OCI-LY7 (cell line): ENCODE measurements at regions not wholly inside any gene's neighbourhood (a gene's known extent, or its start where the extent isn't known, plus 50 kb on each side); places are given as distances from the start of the nearest gene placed in this dataset.

Experiments
- BruUV-seq: library from RNA; stranded (reverse); fragments of 400-500 nt; replicated peaks from 2 replicates; lab custom pipeline; 2021; lab: Mats Ljungman, UMichigan
- CTCF ChIA-PET: fragments of 300-600 bp; sonication (Branson Sonifier 250); formaldehyde crosslinking; loops from one replicate; lab custom pipeline; 2022; ENCODE audit warnings: antibody characterized with exemption; ENCODE audit not compliant: unreplicated experiment; lab: Charles Lee
- POLR2A ChIA-PET: fragments of 300-600 bp; sonication (Branson Sonifier 250); formaldehyde crosslinking; loops from one replicate; lab custom pipeline; 2022; ENCODE audit warnings: antibody characterized with exemption; lab: Charles Lee
- DNase-seq: peaks from one replicate; pipeline ENCODE4 v3.0.0-alpha.2; 2015; ENCODE audit warnings: low spot score
- H2AFZ ChIP-seq: fragments of 200-600 bp; sonication (generic), shearing (Covaris generic); 2 replicates; pipeline ENCODE4 v1.6.1; 2014; ENCODE audit warnings: mild to moderate bottlenecking, antibody characterized with exemption, low read length, moderate library complexity
- H3K27ac ChIP-seq: fragments of 200-600 bp; sonication (generic); 2 replicates; pipeline ENCODE4 v1.5.1; 2014; ENCODE audit warnings: mixed run types, low read depth, mild to moderate bottlenecking, moderate library complexity, low read length, inconsistent platforms; ENCODE audit not compliant: poor library complexity, severe bottlenecking
- H3K36me3 ChIP-seq: fragments of 200-600 bp; sonication (generic); 2 replicates; pipeline ENCODE4 v1.6.1; 2014; ENCODE audit warnings: mild to moderate bottlenecking, antibody characterized with exemption, low read length, moderate library complexity, mixed read lengths; ENCODE audit not compliant: insufficient read depth
- H3K4me1 ChIP-seq: fragments of 200-600 bp; sonication (generic); 2 replicates; pipeline ENCODE4 v1.5.1; 2014; ENCODE audit warnings: mild to moderate bottlenecking, low read length; ENCODE audit not compliant: insufficient read depth, poor library complexity, severe bottlenecking
- H3K4me2 ChIP-seq: fragments of 200-600 bp; sonication (generic); 2 replicates; pipeline ENCODE4 v1.6.1; 2014; ENCODE audit warnings: mild to moderate bottlenecking, low read length
- H3K4me3 ChIP-seq: fragments of 200-600 bp; sonication (generic); 2 replicates; pipeline ENCODE4 v1.5.1; 2014; ENCODE audit warnings: mild to moderate bottlenecking, low read depth, low read length; ENCODE audit not compliant: poor library complexity, severe bottlenecking
- H3K79me2 ChIP-seq: fragments of 200-600 bp; sonication (generic); 2 replicates; pipeline ENCODE4 v1.6.1; 2016; ENCODE audit warnings: low read depth, mild to moderate bottlenecking, low read length, moderate library complexity, mixed read lengths; ENCODE audit not compliant: insufficient read depth
- H3K9me2 ChIP-seq: fragments of 200-600 bp; sonication (generic); 2 replicates; pipeline ENCODE4 v1.6.1; 2016; ENCODE audit warnings: mild to moderate bottlenecking, low read length, mixed read lengths; ENCODE audit not compliant: insufficient read depth
- H3K9me3 ChIP-seq: fragments of 200-600 bp; sonication (generic); 2 replicates; pipeline ENCODE4 v1.6.1; 2014; ENCODE audit warnings: mild to moderate bottlenecking, mixed run types, low read length, mixed read lengths
- H4K20me1 ChIP-seq: fragments of 200-600 bp; sonication (generic); 2 replicates; pipeline ENCODE4 v1.6.1; 2014; ENCODE audit warnings: mild to moderate bottlenecking, antibody characterized with exemption, low read length, moderate library complexity, mixed read lengths; ENCODE audit not compliant: insufficient read depth
- EZH2phosphoT487 ChIP-seq: fragments of 200-600 bp; sonication (generic); IDR thresholded peaks from 2 replicates; pipeline ENCODE4 v1.6.1; 2018; ENCODE audit warnings: low read depth, borderline replicate concordance, mild to moderate bottlenecking, mixed run types, antibody characterized with exemption, low read length, moderate library complexity, mixed read lengths
- intact Hi-C: fragments of 100-400 bp; cut with micrococcal nuclease; formaldehyde crosslinking; loops from one replicate; pipeline ENCODE4 v1.10.0; 2022; ENCODE audit not compliant: unreplicated experiment
- TF ChIP-seq, protein P1 (sequence below): fragments of 200-600 bp; sonication (generic); conservative IDR thresholded peaks from 2 replicates; pipeline ENCODE4 v1.5.1; 2014; ENCODE audit warnings: mild to moderate bottlenecking, antibody characterized with exemption, low read length, moderate library complexity, mixed read lengths

DNA sequence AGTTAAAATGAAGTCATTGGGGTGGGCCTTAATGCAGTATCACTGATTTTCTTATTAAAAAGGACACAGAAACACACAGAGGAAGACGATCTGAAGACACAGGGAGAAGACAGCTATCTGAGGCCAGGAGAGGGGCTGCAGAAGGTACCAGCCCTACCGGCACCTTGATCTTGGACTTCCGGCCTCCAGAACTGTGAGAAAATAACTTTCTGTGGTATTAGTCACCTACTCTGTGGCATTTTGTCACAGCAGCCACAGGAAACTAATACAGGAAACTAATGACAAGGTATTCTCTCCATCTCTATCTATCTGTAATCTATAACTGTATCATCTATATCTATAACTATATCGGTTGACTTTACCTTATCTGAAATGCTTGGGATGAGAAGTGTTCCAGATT, 1149.5 kb downstream of the BCL11B start:
- Histone ChIP-seq H2AFZ (no peak overlapping the region), H3K4me2 (no peak overlapping the region), H3K9me3 (no peaks in the 10 kb centered on the region), H3K4me3 (no peak overlapping the region), H3K9me2 (no peaks in the 10 kb centered on the region), H3K4me1 (no peaks in the 10 kb centered on the region), H3K27ac (no peak overlapping the region), H3K36me3 (no peaks in the 10 kb centered on the region), H4K20me1 (no peaks in the 10 kb centered on the region), H3K79me2 (no peaks in the 10 kb centered on the region)
- intact Hi-C loops = no loop called here
- TF ChIP-seq EZH2phosphoT487 = no peak
- TF ChIP-seq, protein P1, sequence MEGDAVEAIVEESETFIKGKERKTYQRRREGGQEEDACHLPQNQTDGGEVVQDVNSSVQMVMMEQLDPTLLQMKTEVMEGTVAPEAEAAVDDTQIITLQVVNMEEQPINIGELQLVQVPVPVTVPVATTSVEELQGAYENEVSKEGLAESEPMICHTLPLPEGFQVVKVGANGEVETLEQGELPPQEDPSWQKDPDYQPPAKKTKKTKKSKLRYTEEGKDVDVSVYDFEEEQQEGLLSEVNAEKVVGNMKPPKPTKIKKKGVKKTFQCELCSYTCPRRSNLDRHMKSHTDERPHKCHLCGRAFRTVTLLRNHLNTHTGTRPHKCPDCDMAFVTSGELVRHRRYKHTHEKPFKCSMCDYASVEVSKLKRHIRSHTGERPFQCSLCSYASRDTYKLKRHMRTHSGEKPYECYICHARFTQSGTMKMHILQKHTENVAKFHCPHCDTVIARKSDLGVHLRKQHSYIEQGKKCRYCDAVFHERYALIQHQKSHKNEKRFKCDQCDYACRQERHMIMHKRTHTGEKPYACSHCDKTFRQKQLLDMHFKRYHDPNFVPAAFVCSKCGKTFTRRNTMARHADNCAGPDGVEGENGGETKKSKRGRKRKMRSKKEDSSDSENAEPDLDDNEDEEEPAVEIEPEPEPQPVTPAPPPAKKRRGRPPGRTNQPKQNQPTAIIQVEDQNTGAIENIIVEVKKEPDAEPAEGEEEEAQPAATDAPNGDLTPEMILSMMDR = no peak
- ChIA-PET CTCF (no interaction called here), POLR2A (no interaction called here)
- BruUV-seq = no TSS peak
- DNase-seq = no peak

DNA sequence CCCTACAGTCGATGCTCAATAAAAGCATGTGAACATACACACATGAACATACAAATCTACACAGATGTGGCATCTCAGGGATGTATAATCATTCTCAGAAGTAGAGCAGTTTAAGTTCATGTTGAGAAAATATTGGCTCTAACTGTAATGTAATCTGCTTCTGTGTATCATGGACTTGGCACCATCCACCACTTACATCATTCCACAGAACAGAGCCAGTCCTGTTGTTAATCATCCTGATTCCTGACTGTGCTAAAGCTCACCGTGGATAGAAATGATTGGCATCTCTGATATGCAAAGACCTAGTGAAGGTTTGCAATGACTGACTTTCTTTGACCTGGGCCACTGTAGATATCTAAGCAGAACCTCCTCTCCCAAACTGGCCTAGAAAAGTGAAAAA, 1141.3 kb downstream of the BCL11B start:
- TF ChIP-seq, protein P1 = no peak
- no peak for TF ChIP-seq EZH2phosphoT487
- no peaks in the 10 kb centered on the region for H3K9me2 ChIP-seq
- H3K4me3 ChIP-seq = no peak overlapping the region
- intact Hi-C loops = no loop called here
- no TSS peak for BruUV-seq
- no peak overlapping the region for H2AFZ ChIP-seq
- DNase-seq = no peak
- H3K9me3 ChIP-seq = no peaks in the 10 kb centered on the region
- no peaks in the 10 kb centered on the region for H4K20me1 ChIP-seq
- no peak overlapping the region for H3K4me2 ChIP-seq
- no peaks in the 10 kb centered on the region for H3K79me2 ChIP-seq
- no peaks in the 10 kb centered on the region for H3K4me1 ChIP-seq
- no peak overlapping the region for H3K27ac ChIP-seq
- ChIA-PET CTCF (no interaction called here), POLR2A (no interaction called here)
- no peaks in the 10 kb centered on the region for H3K36me3 ChIP-seq

DNA sequence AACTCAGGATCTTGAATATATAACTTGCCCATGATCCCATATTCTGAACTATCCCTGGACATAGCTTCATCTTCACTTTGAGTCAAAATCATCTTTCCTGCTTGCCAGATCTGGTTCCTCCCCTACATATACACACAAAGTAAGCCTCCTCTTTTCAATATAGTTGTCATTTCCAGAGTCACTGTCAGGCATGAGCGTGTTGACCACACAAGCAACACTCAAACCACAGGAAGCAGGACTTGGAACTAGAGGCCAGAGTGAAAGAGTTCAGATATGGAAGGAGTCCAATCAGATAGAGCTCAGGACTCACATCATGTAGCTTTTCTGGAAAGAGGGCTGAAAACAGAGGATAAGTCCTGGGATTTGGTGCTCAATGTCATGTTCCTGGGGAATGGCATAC, 1140.6 kb downstream of the BCL11B start:
- intact Hi-C loops = no loop called here
- no TSS peak for BruUV-seq
- Histone ChIP-seq H4K20me1 (no peaks in the 10 kb centered on the region), H2AFZ (no peak overlapping the region), H3K4me2 (no peak overlapping the region), H3K4me3 (no peak overlapping the region), H3K79me2 (no peaks in the 10 kb centered on the region), H3K36me3 (no peaks in the 10 kb centered on the region), H3K4me1 (no peaks in the 10 kb centered on the region), H3K9me2 (no peaks in the 10 kb centered on the region), H3K27ac (no peak overlapping the region), H3K9me3 (no peaks in the 10 kb centered on the region)
- ChIA-PET POLR2A (interaction anchor here (0.7 kb wide), 1 partner anchor 892 kb away, joined by 3 read pairs; no protein-coding TSS in a partner anchor), CTCF (no interaction called here)
- no peak for DNase-seq
- TF ChIP-seq, protein P1 = no peak
- no peak for TF ChIP-seq EZH2phosphoT487
